ENCODE measurements at regions not wholly inside any gene's neighbourhood (a gene's known extent, or its start where the extent isn't known, plus 50 kb on each side); places are given as distances from the start of the nearest gene placed in this dataset.

DNA sequence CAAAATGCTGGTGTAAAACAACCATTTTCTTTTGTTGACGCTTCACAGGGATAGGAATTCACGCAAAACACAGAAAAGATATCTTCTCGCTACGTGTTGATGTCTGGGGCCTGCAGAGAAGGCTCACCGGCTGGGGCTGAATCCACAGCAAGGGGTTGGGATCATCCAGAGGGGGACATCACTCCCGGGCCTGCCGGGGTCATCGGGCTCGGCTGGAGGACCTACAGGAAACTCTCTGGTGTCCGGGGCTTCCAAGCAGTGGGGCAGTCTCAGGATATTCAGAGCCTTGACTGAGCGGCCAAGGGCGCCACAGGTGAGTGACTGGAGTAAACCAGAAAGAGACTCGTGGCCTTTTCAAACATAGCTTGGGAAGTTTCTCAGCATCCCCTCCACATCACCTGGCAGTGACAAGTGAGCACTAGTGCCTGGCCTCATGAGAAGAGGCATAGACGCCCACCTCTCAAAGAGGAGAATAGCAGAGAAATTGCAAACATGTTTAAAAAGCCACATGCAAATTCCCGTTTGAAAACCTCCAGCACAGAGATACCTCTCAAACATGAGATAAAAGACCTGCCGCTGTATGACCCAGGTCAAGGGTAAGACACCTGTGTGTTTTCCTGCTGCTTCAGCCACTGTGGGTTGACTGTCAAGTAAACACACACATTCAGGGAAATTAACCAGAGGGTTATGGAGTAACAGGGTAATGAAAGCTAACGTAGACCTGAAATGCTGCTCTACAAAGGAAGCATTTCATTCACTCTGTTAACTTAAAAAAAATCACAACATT, 50.8 kb upstream of the SIMC1 start:
- no peak for TF ChIP-seq POLR2A (IDR thresholded peaks at IDR 0.05)
- TF ChIP-seq, protein P1, sequence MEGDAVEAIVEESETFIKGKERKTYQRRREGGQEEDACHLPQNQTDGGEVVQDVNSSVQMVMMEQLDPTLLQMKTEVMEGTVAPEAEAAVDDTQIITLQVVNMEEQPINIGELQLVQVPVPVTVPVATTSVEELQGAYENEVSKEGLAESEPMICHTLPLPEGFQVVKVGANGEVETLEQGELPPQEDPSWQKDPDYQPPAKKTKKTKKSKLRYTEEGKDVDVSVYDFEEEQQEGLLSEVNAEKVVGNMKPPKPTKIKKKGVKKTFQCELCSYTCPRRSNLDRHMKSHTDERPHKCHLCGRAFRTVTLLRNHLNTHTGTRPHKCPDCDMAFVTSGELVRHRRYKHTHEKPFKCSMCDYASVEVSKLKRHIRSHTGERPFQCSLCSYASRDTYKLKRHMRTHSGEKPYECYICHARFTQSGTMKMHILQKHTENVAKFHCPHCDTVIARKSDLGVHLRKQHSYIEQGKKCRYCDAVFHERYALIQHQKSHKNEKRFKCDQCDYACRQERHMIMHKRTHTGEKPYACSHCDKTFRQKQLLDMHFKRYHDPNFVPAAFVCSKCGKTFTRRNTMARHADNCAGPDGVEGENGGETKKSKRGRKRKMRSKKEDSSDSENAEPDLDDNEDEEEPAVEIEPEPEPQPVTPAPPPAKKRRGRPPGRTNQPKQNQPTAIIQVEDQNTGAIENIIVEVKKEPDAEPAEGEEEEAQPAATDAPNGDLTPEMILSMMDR (IDR thresholded peaks at IDR 0.05) = no peak

All from Peyer's patch (tissue), 4 donors.